ENCODE measurements at regions not wholly inside any gene's neighbourhood (a gene's known extent, or its start where the extent isn't known, plus 50 kb on each side); places are given as distances from the start of the nearest gene placed in this dataset.
A peak's percentile ranks its signal among the peaks of the same experiment; 100 is the strongest.

GRCh38 chr6:6736791-6737654 is 148.5 kb downstream of the LY86 start (continued):
- TF ChIP-seq TOE1 (IDR thresholded peaks at IDR 0.05; ENCODE audit: borderline replicate concordance), result no peak
- TF ChIP-seq TOE1 (CRISPR knock-in tag; IDR thresholded peaks at IDR 0.05; ENCODE audit: borderline replicate concordance, low read depth), result peak; percentile 61; the same call in 1 of the 2 replicates
- no peak for TF ChIP-seq XRCC4 (IDR thresholded peaks at IDR 0.05; ENCODE audit: extremely low read depth, insufficient read depth, insufficient read length)
- TF ChIP-seq TRIM28 (IDR thresholded peaks at IDR 0.05), result no peak
- peak; percentile 72 for TF ChIP-seq RBM39 (optimal IDR thresholded peaks at IDR 0.05; ENCODE audit: low read depth, low read length)
- no peak for TF ChIP-seq NR2C1 (IDR thresholded peaks at IDR 0.05)
- peak; percentile 72 for TF ChIP-seq NR2C1 (tag; IDR thresholded peaks at IDR 0.05)
- no peak for TF ChIP-seq IRF2 (CRISPR knock-in tag; IDR thresholded peaks at IDR 0.05)
- no peak for TF ChIP-seq ZNF830 (CRISPR knock-in tag; IDR thresholded peaks at IDR 0.05)
- no peak for TF ChIP-seq ZSCAN29 (IDR thresholded peaks at IDR 0.05)
- no peak for TF ChIP-seq CLOCK (CRISPR knock-in tag; IDR thresholded peaks at IDR 0.05; ENCODE audit: borderline replicate concordance)
- TF ChIP-seq SRF (CRISPR knock-in tag; IDR thresholded peaks at IDR 0.05), result 0 out of 4 replicates have a peak, but pooled peaks of 1 of the 2 experiments have one; percentile 31
- no peak for TF ChIP-seq GTF3C2 (IDR thresholded peaks at IDR 0.05; ENCODE audit: borderline replicate concordance, extremely low read depth, insufficient read length)
- TF ChIP-seq BRF2 (IDR thresholded peaks at IDR 0.05; ENCODE audit: borderline replicate concordance, insufficient read depth, insufficient read length), result no peak
- TF ChIP-seq FOSL1 (tag; conservative IDR thresholded peaks at IDR 0.05), result no peak
- TF ChIP-seq ID3 (CRISPR knock-in tag; IDR thresholded peaks at IDR 0.05), result no peak
- peak; percentile 47; the same call in 1 of the 2 replicates for TF ChIP-seq ID3 (tag; IDR thresholded peaks at IDR 0.05)

Measured in K562 (cell line).